HG03521 (cell line): ENCODE measurements at regions not wholly inside any gene's neighbourhood (a gene's known extent, or its start where the extent isn't known, plus 50 kb on each side); places are given as distances from the start of the nearest gene placed in this dataset.

Source experiments
- ATAC-seq: cut with Tn5 transposase; IDR thresholded peaks from one replicate; pipeline ENCODE4 v1.9.1; 2021; ENCODE audit warnings: mild to moderate bottlenecking, moderate library complexity; ENCODE audit not compliant: unreplicated experiment

DNA sequence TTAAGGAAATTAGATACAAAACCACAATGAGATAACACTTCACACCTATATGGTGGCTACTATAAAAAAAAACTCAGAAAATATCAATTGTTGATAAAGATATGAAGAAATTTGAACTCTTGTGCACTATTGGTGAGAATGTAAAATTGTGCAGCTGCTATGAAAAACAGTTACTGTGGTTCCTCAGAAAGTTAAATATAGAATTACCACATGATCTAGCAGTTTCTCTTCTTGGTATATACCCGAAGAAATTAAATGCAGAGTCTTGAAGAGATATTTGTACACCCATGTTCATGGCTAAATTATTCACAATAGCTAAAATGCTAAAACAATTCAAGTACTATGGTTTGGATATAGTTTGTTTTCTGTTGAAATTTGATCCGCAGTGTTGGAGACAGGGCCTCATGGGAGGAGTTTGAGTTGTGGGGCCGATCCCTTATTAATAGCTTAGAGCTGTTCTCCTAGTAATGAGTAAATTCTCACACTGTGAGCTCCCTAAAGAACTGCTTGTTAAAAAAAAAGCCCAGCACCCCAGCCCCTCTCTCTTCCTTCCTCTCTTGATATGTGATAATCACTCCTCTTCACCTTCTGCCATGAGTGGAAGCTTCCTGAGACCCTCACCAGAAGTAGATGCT, 1412.1 kb downstream of the PLA2G4A start:
- ATAC-seq, result no peak

DNA sequence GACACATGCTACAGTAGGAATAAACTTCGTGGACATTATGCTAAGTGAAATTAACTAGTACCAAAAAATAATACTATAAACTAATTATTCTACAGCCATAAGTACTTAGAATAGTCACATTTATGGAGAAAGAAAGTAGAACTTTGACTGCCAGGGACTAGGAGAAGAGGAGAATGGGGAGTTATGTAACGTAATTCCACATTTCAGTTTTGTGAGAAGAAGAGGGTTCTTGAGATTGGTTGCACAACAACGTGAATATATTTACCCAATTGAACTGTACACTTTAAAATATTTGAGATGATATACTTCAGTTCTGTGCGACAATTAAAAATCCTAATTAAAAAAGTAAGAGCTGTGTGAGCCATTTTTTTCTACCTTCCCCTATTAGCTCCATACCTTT, 1412.9 kb downstream of the PLA2G4A start:
- no peak for ATAC-seq

DNA sequence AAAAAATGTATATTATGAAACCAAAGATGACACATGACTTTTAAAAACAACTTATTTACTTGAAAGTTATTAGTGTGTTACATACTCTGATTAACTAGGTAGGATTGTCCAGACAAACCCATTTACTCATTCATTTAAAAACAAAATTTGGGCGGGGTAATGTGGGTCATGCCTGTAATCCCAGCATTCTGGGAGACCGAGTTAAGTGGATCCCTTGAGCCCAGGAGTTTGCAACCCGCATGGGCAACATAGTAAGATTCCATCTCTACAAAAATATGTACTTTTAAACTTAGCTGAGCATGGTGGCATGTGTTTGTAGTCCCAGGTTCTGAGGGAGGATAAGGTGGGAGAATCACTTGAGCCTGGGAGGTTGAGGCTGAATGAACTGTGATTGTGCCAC, 1414.7 kb downstream of the PLA2G4A start:
- no peak for ATAC-seq

GRCh38 chr1:188244681-188245080, 1415.9 kb downstream of the PLA2G4A start:
- ATAC-seq, result no peak

DNA sequence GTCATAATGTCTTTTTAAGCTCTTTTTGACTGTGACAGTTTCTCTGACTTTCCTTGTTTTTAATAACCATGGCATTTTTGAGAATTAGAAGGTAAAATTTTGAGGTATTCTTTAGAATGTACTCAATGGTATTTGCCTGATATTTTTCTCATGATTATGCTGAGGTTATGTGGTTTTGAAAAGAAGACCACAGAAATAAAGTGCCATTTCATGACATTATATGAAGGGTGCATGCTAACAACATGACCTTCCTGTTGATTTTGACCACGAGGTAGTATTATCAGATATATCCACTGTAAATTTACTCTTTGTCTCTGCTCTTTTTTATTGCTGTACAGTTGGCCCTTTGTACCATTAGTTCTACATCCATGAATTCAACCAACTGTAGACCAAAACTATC, 1418.5 kb downstream of the PLA2G4A start:
- ATAC-seq, result no peak

DNA sequence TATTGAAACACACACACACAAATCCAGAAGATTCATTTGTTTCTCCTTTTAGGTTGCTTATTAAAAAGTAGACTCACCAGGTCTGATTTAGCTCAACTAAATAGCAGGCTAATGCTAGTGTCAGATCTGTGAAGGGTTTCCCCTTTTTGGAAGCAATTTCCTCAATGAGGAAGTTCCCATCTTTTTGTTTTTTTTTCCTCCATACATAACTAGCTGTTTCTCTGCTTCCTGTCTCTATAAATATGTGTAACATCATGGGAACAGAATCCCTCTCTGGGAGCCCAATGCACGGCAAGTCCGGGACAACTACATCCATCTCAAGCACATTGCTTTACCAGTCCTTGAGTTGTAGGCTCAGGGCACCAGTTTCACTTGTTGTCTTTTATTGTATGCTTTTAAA, 1421.1 kb downstream of the PLA2G4A start:
- ATAC-seq, result no peak

- ATAC-seq, result no peak
Measured at GRCh38 chr1:188251036-188251435, 1422.3 kb downstream of the PLA2G4A start.

DNA sequence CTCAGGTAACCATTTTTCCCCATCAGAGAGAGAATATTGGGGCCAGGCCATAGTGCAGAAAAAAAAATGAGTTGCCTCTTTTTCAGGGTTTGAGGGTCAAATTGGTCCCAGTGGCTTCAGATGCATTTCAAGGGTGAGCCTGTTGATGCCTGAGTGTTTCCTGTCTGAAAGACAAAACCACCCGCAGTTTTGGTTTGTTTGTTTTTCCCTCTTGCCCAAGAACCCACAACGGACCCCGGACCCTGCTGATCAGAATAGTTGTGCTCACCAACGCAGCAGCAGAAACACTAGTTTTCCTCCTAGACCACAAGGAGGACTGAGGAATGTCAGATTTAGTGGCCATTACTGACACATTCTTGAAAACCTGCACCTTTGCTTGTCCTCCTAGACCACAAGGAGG, 1433.1 kb downstream of the PLA2G4A start:
- no peak for ATAC-seq

GRCh38 chr1:188269956-188270355, 1441.2 kb downstream of the PLA2G4A start:
- ATAC-seq, result no peak

DNA sequence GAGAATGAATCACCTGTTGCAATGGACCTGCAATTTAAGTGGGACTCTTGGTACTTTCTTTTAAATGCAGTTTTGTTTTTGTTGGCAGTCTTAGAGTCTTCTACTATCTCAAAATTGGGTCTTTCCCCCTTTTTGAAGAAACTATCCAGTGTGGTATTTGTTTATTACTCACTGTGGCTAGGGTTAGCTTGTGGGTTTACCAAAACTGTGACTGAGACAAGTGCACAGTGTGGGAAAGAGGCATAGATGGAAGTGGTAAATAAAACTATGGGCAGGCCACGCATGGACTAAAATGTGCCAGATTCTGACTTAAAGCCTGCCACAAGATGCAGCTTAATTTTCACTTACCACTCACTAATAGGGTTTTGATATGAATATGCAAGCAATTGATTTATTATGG, 1441.7 kb downstream of the PLA2G4A start:
- no peak for ATAC-seq

- no peak for ATAC-seq
Measured at GRCh38 chr1:188277771-188278170, 1449.0 kb downstream of the PLA2G4A start.

- no peak for ATAC-seq
Measured at GRCh38 chr1:188281921-188282320, 1453.2 kb downstream of the PLA2G4A start.

DNA sequence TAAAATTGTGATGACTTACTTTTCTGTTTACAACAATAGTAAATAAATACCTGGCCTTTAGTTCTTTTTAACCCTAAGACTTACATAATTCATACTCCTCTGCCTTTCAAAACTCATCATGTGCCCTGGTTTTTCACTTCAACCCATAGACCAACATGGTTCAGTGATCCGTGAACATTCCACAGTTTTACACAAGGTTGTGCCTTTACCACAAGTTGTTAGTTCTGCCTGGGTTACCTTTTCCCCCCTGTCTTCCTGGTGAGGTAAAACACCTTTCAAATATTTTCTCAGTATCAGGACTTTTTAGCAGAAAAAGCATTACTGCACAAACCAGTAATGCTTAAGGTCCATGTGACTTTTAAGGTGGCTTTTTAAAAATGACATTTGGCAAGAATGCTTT, 1466.4 kb downstream of the PLA2G4A start:
- ATAC-seq, result no peak

DNA sequence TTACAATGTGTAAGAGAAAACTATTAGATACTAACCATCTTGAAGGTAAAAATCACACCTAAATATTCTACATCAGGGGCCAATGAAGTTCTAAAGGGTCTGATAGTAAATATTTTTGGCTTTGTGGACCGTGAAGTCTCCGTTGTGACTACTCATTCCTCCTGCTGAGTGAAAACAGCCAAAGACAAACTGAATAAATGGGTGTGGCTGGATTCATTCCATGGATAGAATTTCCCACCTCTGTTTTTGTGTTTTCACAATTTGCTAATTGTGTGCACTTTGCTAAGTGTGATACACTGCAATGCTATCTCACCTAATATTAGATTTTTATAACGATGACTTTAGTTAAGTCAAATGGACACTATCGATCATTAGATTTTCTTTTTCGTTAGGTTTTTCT, 1474.0 kb downstream of the PLA2G4A start:
- no peak for ATAC-seq

DNA sequence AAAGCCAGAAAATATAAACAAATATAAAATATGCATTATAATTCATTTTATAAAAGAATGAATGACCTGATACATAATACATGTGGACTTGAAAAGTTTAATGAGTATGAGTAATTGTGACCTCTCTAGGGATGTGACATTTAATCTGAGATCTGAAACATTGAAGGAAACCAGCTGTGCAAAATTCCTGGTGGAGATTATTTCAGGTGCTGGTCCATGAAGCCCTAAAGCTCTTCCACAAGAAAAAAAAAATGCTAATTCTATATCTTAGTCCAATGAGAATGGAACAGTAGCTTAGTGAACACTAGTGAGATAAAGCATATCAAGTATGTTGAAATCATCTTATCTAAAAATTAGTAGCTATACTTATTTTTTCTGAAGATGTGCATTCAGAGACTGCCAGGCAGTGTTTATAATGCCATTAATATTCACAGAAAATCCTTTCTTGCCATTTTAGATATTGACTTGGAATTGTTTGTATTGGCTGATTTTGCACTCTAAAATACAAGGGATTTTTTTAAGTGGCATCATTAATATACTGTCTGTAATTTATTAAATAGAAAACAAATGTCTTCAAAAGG, 1485.9 kb downstream of the PLA2G4A start:
- no peak for ATAC-seq

DNA sequence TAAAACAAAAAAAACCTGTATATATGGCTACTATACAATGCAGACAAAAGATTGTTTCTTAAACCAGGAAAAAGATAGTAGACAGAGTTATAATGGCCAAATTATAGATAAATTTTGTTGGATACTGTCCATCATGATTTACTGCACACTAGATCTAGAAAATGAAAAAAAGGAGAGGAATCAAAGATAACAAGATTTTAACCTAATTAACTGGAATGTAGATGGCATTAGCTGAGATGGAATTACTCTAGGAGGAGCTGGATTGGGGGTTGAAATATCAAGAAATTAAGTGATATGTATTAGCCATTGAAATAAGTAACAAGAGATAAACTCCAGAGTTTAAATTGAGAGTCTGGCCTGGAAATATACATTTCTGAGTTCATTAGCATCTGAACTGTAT, 1489.1 kb downstream of the PLA2G4A start:
- ATAC-seq, result no peak

DNA sequence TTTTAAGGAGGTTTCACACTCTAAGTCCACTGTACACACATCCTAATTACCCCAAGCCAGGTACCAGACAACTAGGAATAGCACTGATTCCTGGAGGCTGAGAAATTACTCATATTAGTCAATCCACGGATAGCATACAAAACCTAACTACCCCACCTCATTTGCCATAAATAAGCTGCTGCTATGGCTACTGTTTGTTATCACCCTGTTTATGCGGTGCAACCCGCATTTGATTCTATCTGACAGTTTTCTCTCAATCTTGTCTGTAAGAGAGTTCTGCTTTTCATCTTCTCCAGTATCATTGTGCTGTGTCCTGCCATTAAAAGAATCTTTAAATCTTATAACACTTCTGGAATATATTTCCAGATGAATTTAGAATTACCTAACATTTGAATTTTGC, 1496.5 kb downstream of the PLA2G4A start:
- ATAC-seq, result no peak

GRCh38 chr1:188343914-188344313, 1515.2 kb downstream of the PLA2G4A start:
- ATAC-seq, result no peak

DNA sequence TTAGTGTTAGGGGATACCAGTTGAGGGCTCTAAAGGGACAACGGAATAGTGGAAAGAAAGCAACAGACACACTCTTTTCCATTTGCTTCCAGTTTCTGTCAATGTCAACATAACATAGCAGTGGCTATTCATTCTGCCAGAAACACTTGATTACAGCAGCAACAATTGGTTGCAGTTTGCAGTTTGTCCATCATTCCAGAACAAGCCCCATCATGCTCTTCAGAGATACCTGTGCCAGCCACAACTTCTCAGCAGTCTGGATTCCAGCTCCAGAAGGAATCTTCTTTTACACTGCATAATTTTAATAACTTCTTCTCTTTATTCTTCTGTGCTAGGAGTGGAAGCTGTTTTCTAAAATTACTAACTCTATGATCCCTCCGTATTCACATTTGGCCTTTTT, 1521.4 kb downstream of the PLA2G4A start:
- no peak for ATAC-seq

DNA sequence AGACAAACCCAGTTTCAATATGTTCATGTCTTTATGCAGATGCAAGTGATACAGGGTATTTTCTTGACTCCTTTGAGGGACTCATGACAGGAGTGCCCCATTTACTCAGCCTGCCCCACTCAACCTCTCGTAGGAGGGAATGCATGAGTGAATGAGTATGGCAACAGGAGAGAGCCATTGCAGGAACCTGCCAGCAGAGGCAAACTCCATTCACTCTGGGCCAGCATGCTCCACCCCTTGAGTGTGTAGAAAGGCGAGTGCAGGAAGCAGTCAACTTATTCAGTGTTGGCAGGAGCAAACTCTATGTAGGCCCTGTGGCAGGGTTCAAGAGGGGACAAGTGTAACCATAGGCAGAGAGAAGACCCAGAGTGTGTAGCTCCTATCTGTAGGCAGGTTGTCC, 1526.3 kb downstream of the PLA2G4A start:
- no peak for ATAC-seq

DNA sequence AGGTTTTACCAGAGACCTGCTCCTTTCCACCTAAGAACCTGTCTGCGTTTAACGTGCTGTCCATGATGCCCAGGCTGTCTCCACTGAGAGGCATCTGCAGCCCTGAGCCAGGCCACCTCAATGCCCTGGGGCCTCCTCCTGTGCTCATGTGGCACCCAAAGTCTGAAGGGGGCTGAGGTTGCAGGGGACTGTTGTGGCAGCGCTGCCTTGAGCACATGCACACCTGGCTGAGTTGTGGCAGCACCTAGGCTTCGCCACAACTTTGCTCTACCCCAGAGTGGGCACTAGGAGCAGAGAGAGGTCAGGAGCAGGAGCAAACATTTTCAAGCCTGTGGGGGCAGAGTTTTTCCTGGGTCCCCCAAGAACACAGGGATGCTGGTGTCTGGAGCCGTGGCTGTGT, 1527.1 kb downstream of the PLA2G4A start:
- no peak for ATAC-seq

- ATAC-seq, result no peak
Measured at GRCh38 chr1:188359315-188359714, 1530.6 kb downstream of the PLA2G4A start.

DNA sequence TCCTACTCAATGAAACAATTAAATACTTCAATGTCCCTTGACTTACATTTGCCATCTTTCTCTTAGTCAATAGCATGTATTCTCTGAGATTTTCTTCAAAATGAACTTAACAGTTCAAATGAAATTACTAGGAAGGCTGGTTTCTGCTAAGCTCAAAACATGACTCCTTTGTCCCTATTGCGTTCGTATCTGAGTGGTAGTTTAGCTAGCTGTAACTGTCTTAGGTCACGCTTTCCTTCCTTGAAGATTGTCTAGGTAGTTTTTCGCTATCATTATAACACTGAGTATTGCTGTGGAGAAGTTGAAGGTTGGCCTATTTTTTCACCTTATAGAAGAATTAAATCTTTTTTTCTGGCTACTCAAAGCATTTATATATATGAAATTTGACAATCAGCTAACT, 1535.2 kb downstream of the PLA2G4A start:
- no peak for ATAC-seq
